GM21447 (cell line): ENCODE measurements at regions not wholly inside any gene's neighbourhood (a gene's known extent, or its start where the extent isn't known, plus 50 kb on each side); places are given as distances from the start of the nearest gene placed in this dataset.

Experiments
- ATAC-seq: cut with Tn5 transposase; IDR thresholded peaks from one replicate; pipeline ENCODE4 v1.9.1; 2021; ENCODE audit not compliant: unreplicated experiment

DNA sequence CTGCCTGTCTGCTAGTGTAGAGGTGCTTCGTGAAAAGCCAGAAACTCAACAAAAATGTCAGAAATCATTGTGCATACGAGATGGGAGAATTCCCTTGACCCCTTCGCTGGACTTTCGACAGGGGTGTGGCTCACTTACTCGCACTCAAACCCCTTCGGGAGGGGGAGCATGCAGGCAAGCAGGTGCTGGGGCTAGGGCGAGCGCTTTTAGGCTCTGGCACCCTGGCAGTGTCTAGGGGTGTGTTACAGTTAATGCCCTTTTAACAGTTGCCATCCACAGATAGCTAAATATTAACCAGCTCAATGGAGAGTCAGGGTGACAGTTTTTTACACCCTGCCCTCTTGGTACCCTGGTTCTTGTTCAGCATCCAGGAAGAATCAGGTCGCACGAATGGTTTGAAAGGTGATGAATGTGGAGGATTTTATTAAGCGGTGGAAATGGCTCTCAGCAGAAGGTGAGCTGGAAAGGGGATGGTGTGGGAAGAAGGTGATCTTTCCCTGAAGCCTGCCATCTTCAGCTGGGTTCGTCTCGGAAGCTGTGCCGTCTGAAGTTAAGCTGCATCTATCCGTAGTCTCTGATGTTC is 59.6 kb upstream of the SHANK2 start:
- no peak for ATAC-seq

DNA sequence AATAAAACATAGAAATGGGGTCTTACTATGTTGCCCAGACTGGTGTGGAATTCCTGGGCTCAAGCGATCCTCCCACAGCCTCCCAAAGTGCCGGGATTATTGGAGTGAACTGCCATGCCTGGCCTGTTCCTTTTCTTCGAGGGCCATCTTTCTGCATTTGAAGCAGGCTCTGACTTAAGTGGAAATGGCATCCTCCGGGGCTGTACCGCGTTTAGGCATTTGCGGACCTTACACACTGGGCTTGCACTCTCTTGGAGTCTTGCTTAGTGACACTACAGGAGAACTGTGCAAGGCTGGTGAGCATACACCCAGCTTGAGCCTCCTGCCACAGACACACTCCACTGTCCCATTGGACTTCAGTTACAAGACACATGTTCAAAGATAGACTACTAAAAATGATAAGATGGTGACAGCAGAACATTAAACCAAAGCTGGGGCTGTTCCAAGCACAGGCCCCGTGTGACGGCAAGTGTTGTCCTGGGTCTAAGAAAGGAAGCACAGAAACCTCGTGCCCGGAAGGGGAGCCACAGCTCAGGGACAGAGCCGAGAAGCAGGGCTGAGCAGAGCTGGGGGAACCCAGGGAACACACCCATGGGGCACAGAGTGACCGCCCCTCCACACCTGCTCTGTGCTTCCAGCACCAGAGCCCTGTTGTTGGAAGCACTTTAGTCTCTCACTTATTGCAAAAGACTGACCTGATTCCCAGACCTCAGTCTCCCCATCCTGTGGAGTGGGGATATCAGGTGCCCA is 59.0 kb upstream of the SHANK2 start:
- ATAC-seq: no peak

DNA sequence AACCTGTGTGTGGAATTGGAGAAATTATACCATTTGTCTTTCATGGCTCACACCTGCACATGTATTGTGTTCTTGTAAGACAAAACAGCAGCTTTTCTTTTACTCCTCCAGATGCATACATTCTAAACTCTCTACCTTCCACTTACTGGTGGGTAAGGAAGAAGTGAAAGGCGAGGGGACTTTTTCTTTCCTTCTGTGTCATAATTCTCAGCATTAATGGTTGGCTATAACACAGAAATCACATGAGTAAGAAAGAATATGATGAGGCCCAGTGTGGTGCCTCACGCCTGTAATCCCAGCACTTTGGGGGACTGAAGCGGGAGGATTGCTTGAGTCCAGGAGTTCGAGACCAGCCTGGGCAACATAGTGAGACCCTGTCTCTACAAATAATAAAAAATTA is 57.8 kb upstream of the SHANK2 start:
- no peak for ATAC-seq

DNA sequence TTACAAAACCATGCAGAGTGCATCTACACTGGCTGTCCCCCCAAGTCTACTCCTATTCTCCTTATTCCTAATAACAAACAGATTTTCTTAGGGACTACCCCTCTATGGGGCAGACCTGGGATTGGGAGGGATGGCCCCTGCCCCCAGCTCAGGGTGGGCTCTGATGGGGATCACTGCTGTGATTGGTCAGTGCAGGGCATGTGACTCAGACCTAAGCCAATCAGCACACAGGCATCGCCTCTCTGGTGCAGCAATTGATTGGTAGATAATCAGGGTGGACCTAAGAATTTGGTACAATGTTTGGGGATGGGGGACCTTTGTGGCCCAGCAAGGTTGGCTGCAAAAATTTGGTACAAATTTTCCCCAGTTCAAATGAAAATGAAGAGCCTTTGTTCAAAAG is 57.2 kb upstream of the SHANK2 start:
- ATAC-seq: no peak

DNA sequence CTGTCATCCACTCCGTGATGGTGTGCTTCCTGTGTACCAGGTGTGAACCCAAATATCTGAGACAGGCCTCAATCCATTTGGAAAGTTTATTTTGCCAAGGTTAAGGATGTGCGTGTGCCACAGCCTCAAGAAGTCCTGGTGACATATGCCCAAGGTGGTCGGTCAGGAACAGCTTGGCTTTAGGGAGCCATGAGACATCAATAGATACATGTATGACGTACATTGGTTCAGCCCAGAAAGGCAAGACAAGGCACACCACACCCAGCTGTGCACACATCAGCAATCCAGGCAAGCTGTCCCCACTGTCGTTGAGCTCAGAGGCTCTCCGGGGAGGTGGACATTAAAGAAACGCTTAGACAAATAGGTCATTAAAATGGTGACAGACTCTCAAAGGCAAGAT is 56.8 kb upstream of the SHANK2 start:
- no peak for ATAC-seq

DNA sequence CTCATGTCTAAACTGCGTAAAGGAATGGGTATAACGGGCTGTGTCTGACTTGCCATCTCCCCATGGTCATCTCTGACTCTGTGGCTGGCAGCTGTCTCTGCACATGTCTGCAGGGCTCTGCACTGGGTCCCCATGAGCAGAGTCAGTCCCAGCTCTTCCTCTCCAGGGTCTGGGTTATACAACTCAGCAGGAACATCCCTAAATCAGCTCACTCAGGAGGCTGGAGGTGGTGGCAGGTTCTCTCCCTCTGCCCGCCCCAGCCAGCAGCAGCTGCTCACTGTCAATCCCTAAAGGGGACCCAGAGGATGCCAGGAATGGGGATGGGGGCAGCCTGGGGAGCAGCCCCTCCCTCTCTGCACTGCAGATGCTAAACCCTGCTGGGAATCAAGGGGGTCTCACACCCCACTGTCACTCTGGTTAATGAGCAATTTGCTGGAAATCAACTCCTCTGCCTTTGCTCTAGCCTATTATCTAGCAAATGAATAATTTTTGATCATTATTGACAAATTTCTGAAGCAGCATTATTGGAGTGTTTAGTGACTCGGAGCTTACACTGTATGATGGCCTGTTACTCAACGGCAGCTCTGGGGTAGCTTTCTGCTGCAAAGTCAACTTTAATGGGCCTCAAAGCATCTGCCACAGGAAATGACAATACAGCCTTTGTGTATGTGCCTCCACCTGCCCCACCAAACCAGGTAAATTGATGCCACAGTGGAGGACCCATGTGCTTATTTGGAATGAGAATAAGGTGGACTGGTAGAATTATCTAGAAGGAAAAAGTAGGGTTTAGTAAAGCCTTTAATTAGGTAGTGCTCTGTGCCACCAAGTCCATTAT is 55.7 kb upstream of the SHANK2 start:
- ATAC-seq: no peak

DNA sequence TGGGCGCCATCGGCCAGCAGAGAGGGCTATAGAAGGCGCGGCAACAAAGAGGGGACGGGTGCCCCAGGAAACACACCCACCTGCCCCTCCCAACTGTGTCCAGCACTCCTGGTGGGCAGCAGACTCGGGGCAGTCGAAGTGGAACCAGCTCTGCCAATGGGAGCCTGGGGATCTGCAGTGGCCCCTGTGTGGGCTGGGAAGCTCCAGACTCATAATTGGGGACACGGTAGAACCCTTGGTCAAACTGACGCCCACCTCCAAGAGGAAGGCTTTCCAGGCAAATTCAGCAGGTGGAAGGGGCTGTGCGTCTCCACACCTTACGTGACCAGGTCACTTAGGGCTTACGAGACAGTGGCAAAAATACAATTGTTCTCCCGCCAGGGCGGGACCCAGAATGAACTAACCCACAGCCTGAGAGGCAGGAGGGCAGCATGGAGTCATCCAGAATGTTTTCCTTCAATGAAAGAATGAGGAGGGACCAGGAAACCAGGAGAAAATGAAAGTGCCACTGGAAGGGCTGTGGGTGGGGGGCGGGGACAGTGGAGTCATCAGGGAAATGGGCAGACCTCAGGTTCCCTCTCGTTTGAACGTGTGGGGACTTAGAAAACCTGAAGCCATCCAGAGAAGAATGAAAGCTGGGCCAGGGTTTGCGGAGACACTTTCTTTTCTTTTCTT is 53.2 kb upstream of the SHANK2 start:
- no peak for ATAC-seq

DNA sequence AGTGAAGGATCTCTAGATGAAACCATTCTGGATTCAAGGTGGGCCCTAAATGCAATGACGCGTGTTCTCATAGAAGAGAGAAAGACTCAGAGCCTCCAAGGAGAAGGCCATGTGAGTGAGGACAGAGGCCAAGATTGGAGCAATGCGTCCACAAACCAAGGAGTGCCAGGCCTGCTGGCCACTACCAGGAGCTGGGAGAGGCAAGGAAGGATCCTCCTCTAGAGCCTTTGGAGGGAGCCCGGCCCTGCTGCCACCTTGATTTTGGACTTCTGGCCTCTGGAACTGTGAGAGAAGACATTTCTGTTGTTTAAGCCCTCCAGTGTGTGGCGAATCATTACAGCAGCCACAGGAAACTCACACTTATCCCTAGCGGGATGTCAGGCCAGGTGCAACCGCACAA is 52.7 kb upstream of the SHANK2 start:
- ATAC-seq: no peak

DNA sequence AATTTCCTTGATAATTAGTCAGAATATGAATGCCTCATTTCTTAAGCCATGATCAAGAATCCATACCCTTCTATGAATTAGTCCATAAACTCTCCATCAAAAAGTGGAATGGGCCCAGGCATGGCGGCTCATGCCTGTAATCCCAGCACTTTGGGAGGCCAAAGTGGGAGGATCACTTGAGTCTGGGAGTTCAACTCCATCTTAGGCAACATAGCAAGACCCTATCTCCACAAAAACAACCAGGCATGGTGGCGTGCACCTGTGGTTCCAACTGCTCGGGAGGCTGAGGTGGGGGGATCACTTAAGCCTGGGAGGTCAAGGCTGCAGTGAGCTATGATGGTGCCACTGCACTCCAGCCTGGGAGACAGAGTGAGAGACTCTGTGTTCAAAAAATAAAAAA is 52.1 kb upstream of the SHANK2 start:
- no peak for ATAC-seq

DNA sequence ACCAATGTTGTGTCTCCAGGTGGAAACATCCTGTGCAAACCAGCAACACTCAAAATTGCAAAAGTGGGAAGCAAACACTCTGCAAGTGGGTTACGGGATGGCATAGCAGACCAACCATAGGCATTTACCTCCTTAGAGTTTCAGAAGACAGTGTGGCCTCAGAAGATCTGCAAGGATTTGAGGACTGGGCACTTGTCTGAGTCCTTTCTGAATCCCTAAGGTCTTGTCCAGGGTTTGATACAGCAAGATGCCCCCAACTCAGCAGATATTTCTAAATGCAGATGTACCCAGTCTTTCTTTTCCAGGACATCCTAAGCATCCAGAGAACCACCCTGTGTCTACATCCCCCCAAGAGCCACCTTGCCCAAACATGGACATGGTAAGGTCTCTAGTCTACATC is 51.7 kb upstream of the SHANK2 start:
- no peak for ATAC-seq

DNA sequence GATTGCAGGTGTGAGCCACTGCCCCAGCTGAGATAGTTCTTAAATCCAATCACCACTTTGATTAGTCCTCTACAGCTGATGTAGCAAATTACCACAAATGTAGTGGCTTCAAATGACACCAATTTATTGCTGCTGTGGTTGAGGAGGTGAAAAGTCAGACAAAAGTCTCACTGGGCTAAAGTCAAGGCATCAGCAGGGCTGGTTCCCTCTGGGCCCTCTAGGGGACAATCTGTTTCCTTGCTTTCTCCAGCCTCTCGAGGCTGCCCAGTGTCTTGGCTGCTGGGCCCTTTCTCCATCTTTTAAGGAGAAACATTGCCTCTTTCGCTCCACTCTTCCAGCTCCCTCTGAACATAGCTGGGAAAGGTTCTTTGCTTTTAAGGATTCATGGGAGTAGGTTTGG is 50.5 kb upstream of the SHANK2 start:
- no peak for ATAC-seq

DNA sequence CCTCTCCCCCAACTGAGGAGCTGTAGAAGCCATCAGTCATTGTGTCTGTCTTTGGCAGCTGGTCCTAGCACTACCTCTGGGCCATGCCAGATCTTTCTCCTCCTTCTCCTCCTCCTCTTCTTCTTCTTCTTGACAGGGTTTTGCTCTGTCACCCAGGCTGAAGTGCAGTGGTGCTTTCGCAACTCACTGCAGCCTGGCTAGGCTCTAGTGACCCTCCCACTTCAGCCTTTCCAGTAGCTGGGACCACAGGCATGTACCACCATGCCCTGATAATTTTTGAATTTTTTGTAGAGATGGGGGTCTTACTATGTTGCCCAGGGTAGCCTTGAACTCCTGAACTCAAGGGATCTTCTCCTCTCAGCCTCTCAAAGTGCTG is 50.1 kb upstream of the SHANK2 start:
- no peak for ATAC-seq
